Right lobe of liver (tissue), 4 donors: ENCODE measurements at regions not wholly inside any gene's neighbourhood (a gene's known extent, or its start where the extent isn't known, plus 50 kb on each side); places are given as distances from the start of the nearest gene placed in this dataset.

Experiments
- POLR2A ChIP-seq: fragments of 450-650 bp; IDR thresholded peaks from one replicate; pipeline ENCODE4 v1.6.1; 2017; ENCODE audit warnings: antibody characterized with exemption, mild to moderate bottlenecking
- TF ChIP-seq, protein P1 (sequence below), 4 donors: fragments of 200-600 bp in 3 of 4; fragments of 450-650 bp in 1 of 4; IDR thresholded peaks; one replicate each; pipeline versions ENCODE4 v1.5.1 to v1.8.0; 2016 to 2022; ENCODE audit warnings: antibody characterized with exemption in 4 of 4, mild to moderate bottlenecking in 2 of 4
- donor health status: DM: no; HTN: no; CAD: no.
- donor health status: DM: no; HTN: no; CAD: no.
- donor health status: DM: no; HTN: yes; CAD: no.

- TF ChIP-seq, protein P1, sequence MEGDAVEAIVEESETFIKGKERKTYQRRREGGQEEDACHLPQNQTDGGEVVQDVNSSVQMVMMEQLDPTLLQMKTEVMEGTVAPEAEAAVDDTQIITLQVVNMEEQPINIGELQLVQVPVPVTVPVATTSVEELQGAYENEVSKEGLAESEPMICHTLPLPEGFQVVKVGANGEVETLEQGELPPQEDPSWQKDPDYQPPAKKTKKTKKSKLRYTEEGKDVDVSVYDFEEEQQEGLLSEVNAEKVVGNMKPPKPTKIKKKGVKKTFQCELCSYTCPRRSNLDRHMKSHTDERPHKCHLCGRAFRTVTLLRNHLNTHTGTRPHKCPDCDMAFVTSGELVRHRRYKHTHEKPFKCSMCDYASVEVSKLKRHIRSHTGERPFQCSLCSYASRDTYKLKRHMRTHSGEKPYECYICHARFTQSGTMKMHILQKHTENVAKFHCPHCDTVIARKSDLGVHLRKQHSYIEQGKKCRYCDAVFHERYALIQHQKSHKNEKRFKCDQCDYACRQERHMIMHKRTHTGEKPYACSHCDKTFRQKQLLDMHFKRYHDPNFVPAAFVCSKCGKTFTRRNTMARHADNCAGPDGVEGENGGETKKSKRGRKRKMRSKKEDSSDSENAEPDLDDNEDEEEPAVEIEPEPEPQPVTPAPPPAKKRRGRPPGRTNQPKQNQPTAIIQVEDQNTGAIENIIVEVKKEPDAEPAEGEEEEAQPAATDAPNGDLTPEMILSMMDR (IDR thresholded peaks at IDR 0.05) = no peak
- no peak for TF ChIP-seq POLR2A
These were observed 256.8 kb upstream of the CDH5 start for GRCh38 chr16:66109677-66110076.
